ENCODE measurements at regions not wholly inside any gene's neighbourhood (a gene's known extent, or its start where the extent isn't known, plus 50 kb on each side); places are given as distances from the start of the nearest gene placed in this dataset.

- peaks cover under 1 to 9% (median 3%) of the 10 kb centered on the region in 3 donors for H3K27me3 Mint-ChIP-seq (ENCODE audit: low read depth in 3 of 3)
- WGBS (ENCODE audit: insufficient coverage): 91% methylated on average over 2 of the region's 2 CpGs
Measured at GRCh38 chr1:208540724-208541123, 296.5 kb upstream of the PLXNA2 start.

GRCh38 chr1:208541225-208541855 is 297.2 kb upstream of the PLXNA2 start:
- WGBS (ENCODE audit: insufficient coverage): 78% methylated on average over 3 of the region's 4 CpGs

More at GRCh38 chr1:208540724-208541123, 296.5 kb upstream of the PLXNA2 start:
- Histone ChIP-seq H3K79me2 (ENCODE audit: insufficient read depth, low read length) (no peaks in the 10 kb centered on the region), H3K27ac (ENCODE audit: low read depth in 1 of 2, low read length in 2 of 2) (no peak overlapping the region), H2AFZ (ENCODE audit: insufficient read depth, low read depth, low read length, poor library complexity, severe bottlenecking) (no peak overlapping the region), H3K4me3 (replicated peaks in 1 of 3; ENCODE audit: low read depth in 2 of 3, low read length in 3 of 3) (no peak overlapping the region), H3K4me1 (ENCODE audit: control insufficient read depth in 1 of 2, insufficient read depth in 2 of 2, low read length in 2 of 2) (peaks cover 0 to 14% of the 10 kb centered on the region in 2 donors), H4K20me1 (ENCODE audit: insufficient read depth, low read length) (no peaks in the 10 kb centered on the region), H3K9ac (ENCODE audit: insufficient read depth, low read length, poor library complexity, severe bottlenecking) (no peak overlapping the region), H3K36me3 (replicated peaks in 1 of 2; ENCODE audit: control insufficient read depth in 1 of 2, insufficient read depth in 2 of 2, low read length in 2 of 2) (no peaks in the 10 kb centered on the region), H3K9me3 (replicated peaks in 1 of 2; ENCODE audit: control insufficient read depth in 1 of 2, insufficient read depth in 1 of 2, low read length in 2 of 2) (no peaks in the 10 kb centered on the region), H3K4me2 (replicated peaks; ENCODE audit: extremely low read depth, low read length, poor library complexity, severe bottlenecking) (no peak overlapping the region), H3K27me3 (ENCODE audit: control insufficient read depth in 2 of 2, insufficient read depth in 2 of 2, low read length in 2 of 2) (no peaks in the 10 kb centered on the region)
- intact Hi-C loops (cut with micrococcal nuclease): no loop called here
- Mint-ChIP-seq H3K4me3 (no peak overlapping the region), H3K9me3 (no peaks in the 10 kb centered on the region), H3K27ac (no peak overlapping the region), H3K36me3 (no peaks in the 10 kb centered on the region), H3K4me1 (peaks cover 19% of the 10 kb centered on the region)
- TF ChIP-seq CTCF (IDR thresholded peaks at IDR 0.05): no peak
- no peak for DNase-seq

More at GRCh38 chr1:208541225-208541855, 297.2 kb upstream of the PLXNA2 start:
- Histone ChIP-seq H3K79me2 (ENCODE audit: insufficient read depth, low read length) (no peaks in the 10 kb centered on the region), H3K4me1 (ENCODE audit: control insufficient read depth in 1 of 2, insufficient read depth in 2 of 2, low read length in 2 of 2) (peaks cover 0 to 14% of the 10 kb centered on the region in 2 donors), H3K27me3 (ENCODE audit: control insufficient read depth in 2 of 2, insufficient read depth in 2 of 2, low read length in 2 of 2) (no peaks in the 10 kb centered on the region), H3K27ac (ENCODE audit: low read depth in 1 of 2, low read length in 2 of 2) (no peak overlapping the region), H4K20me1 (ENCODE audit: insufficient read depth, low read length) (no peaks in the 10 kb centered on the region), H3K9me3 (replicated peaks in 1 of 2; ENCODE audit: control insufficient read depth in 1 of 2, insufficient read depth in 1 of 2, low read length in 2 of 2) (no peaks in the 10 kb centered on the region), H2AFZ (ENCODE audit: insufficient read depth, low read depth, low read length, poor library complexity, severe bottlenecking) (no peak overlapping the region), H3K36me3 (replicated peaks in 1 of 2; ENCODE audit: control insufficient read depth in 1 of 2, insufficient read depth in 2 of 2, low read length in 2 of 2) (no peaks in the 10 kb centered on the region), H3K9ac (ENCODE audit: insufficient read depth, low read length, poor library complexity, severe bottlenecking) (no peak overlapping the region), H3K4me2 (replicated peaks; ENCODE audit: extremely low read depth, low read length, poor library complexity, severe bottlenecking) (no peak overlapping the region), H3K4me3 (replicated peaks in 1 of 3; ENCODE audit: low read depth in 2 of 3, low read length in 3 of 3) (no peak overlapping the region)
- TF ChIP-seq CTCF (IDR thresholded peaks at IDR 0.05): no peak
- intact Hi-C loops (cut with micrococcal nuclease): no loop called here
- Mint-ChIP-seq H3K4me1 (peaks cover 19% of the 10 kb centered on the region), H3K27ac (no peak overlapping the region), H3K4me3 (no peak overlapping the region), H3K9me3 (peaks cover 0 to 2% (median 0%) of the 10 kb centered on the region in 7 donors), H3K27me3 (ENCODE audit: low read depth in 3 of 3) (peaks cover 0 to 5% (median 3%) of the 10 kb centered on the region in 3 donors), H3K36me3 (no peaks in the 10 kb centered on the region)
- no peak for DNase-seq
